ENCODE measurements at regions not wholly inside any gene's neighbourhood (a gene's known extent, or its start where the extent isn't known, plus 50 kb on each side); places are given as distances from the start of the nearest gene placed in this dataset.

- no peak for TF ChIP-seq CTCF (IDR thresholded peaks at IDR 0.05; ENCODE audit: low read length, missing control alignments)
- no peak overlapping the region for H3K4me3 ChIP-seq (replicated peaks; ENCODE audit: low read depth, low read length)
- no peak for DNase-seq (ENCODE audit: low read depth)
These were observed 57.8 kb upstream of the TENM4 start for GRCh38 chr11:79498667-79499066.

GRCh38 chr11:79493555-79494171, 52.8 kb upstream of the TENM4 start:
- no peak overlapping the region for H3K4me3 ChIP-seq (replicated peaks; ENCODE audit: low read depth, low read length)
- DNase-seq (ENCODE audit: low read depth), result peak; percentile 70
- TF ChIP-seq CTCF (IDR thresholded peaks at IDR 0.05; ENCODE audit: low read length, missing control alignments), result peak; percentile 94

- no peak for TF ChIP-seq CTCF (IDR thresholded peaks at IDR 0.05; ENCODE audit: low read length, missing control alignments)
- no peak overlapping the region for H3K4me3 ChIP-seq (replicated peaks; ENCODE audit: low read depth, low read length)
- no peak for DNase-seq (ENCODE audit: low read depth)
These were observed 51.2 kb upstream of the TENM4 start for GRCh38 chr11:79492008-79492407.
